GM19455 (cell line): ENCODE measurements at regions not wholly inside any gene's neighbourhood (a gene's known extent, or its start where the extent isn't known, plus 50 kb on each side); places are given as distances from the start of the nearest gene placed in this dataset.
"Not testable (repeated sequence)": the region's sequence is repeated elsewhere in the genome, so short reads cannot be mapped to it uniquely, and the experiment has no call there.

ENCODE experiments used
- ATAC-seq: cut with Tn5 transposase; IDR thresholded peaks from one replicate; pipeline ENCODE4 v1.9.1; 2021; ENCODE audit not compliant: unreplicated experiment

- ATAC-seq: no peak
Observed at GRCh38 chr2:194343167-194343566, 1313.9 kb upstream of the SLC39A10 start.

- ATAC-seq: no peak
Observed at GRCh38 chr2:194332799-194333490, 1324.1 kb upstream of the SLC39A10 start.

GRCh38 chr2:194328456-194328855 is 1328.6 kb upstream of the SLC39A10 start:
- ATAC-seq: no peak

GRCh38 chr2:194327196-194327888 is 1329.7 kb upstream of the SLC39A10 start:
- no peak for ATAC-seq

- no peak for ATAC-seq
Observed at GRCh38 chr2:194323740-194324139, 1333.3 kb upstream of the SLC39A10 start.

GRCh38 chr2:194320520-194320919 is 1336.5 kb upstream of the SLC39A10 start:
- ATAC-seq: no peak

- peak; percentile 64 for ATAC-seq
Observed at GRCh38 chr2:194319222-194319992, 1337.6 kb upstream of the SLC39A10 start.

GRCh38 chr2:194314042-194314441 is 1343.0 kb upstream of the SLC39A10 start:
- ATAC-seq: no peak

- ATAC-seq: no peak
Observed at GRCh38 chr2:194304191-194304590, 1352.8 kb upstream of the SLC39A10 start.

- no peak for ATAC-seq
Observed at GRCh38 chr2:194301946-194302345, 1355.1 kb upstream of the SLC39A10 start.

- no peak for ATAC-seq
Observed at GRCh38 chr2:194294156-194294555, 1362.9 kb upstream of the SLC39A10 start.

- no peak for ATAC-seq
Observed at GRCh38 chr2:194291104-194291503, 1365.9 kb upstream of the SLC39A10 start.

GRCh38 chr2:194289712-194290346 is 1367.2 kb upstream of the SLC39A10 start:
- no peak for ATAC-seq

- not testable (repeated sequence) for ATAC-seq
Observed at GRCh38 chr2:194276667-194277066, 1380.4 kb upstream of the SLC39A10 start.

GRCh38 chr2:194271293-194271961 is 1385.6 kb upstream of the SLC39A10 start:
- ATAC-seq: no peak

GRCh38 chr2:194270648-194271047 is 1386.4 kb upstream of the SLC39A10 start:
- no peak for ATAC-seq

GRCh38 chr2:194264586-194264985 is 1392.4 kb upstream of the SLC39A10 start:
- no peak for ATAC-seq

- no peak for ATAC-seq
Observed at GRCh38 chr2:194260185-194260584, 1396.8 kb upstream of the SLC39A10 start.

GRCh38 chr2:194257095-194257494 is 1399.9 kb upstream of the SLC39A10 start:
- no peak for ATAC-seq

GRCh38 chr2:194253528-194254259 is 1403.3 kb upstream of the SLC39A10 start:
- ATAC-seq: no peak
